ENCODE measurements at regions not wholly inside any gene's neighbourhood (a gene's known extent, or its start where the extent isn't known, plus 50 kb on each side); places are given as distances from the start of the nearest gene placed in this dataset.
"Not testable (repeated sequence)": the region's sequence is repeated elsewhere in the genome, so short reads cannot be mapped to it uniquely, and the experiment has no call there.

- DNase-seq = no peak
- no peak for TF ChIP-seq EZH2phosphoT487 (IDR thresholded peaks at IDR 0.05; ENCODE audit: low read length)
- TF ChIP-seq EZH2 (optimal IDR thresholded peaks at IDR 0.05; ENCODE audit: low read depth, low read length) = no peak
- no peak for TF ChIP-seq CTCF (IDR thresholded peaks at IDR 0.05; ENCODE audit: low read length)
- no peak overlapping the region for H3K27ac ChIP-seq (ENCODE audit: low read length)
These were observed 262.1 kb upstream of the TBL1XR1 start for GRCh38 chr3:177459401-177459800.

GRCh38 chr3:177460047-177460446 lies 262.8 kb upstream of the TBL1XR1 start:
- H3K9me2 ChIP-seq (replicated peaks; ENCODE audit: insufficient read depth, low read length) = no peaks in the 10 kb centered on the region
- H3K4me1 ChIP-seq (ENCODE audit: low read length) = peaks cover 4% of the 10 kb centered on the region; the same call in 1 of the 2 replicates
- H3K4me3 ChIP-seq (ENCODE audit: low read length) = no peak overlapping the region
- H3K9me3 ChIP-seq (replicated peaks; ENCODE audit: insufficient read depth, low read length) = no peaks in the 10 kb centered on the region
- DNase-seq = no peak
- H3K27ac ChIP-seq (ENCODE audit: low read length) = no peak overlapping the region
- H3K27me3 ChIP-seq (replicated peaks; ENCODE audit: insufficient read depth, low read length) = no peaks in the 10 kb centered on the region
- no peak overlapping the region for H2AFZ ChIP-seq (ENCODE audit: low read length)
- no peaks in the 10 kb centered on the region for H3K36me3 ChIP-seq (replicated peaks; ENCODE audit: insufficient read depth, low read length)
- no peaks in the 10 kb centered on the region for H3K79me2 ChIP-seq (ENCODE audit: low read length)
- H3F3A ChIP-seq (ENCODE audit: insufficient read depth, low read length) = no peaks in the 10 kb centered on the region
- TF ChIP-seq CTCF (IDR thresholded peaks at IDR 0.05; ENCODE audit: low read length) (no peak), EZH2 (optimal IDR thresholded peaks at IDR 0.05; ENCODE audit: low read depth, low read length) (no peak)
- no peak overlapping the region for H3K4me2 ChIP-seq (ENCODE audit: low read depth, low read length)
- H4K20me1 ChIP-seq (ENCODE audit: insufficient read depth, low read length) = no peaks in the 10 kb centered on the region
- no peak overlapping the region for H3K9ac ChIP-seq (ENCODE audit: low read length)

More at GRCh38 chr3:177459401-177459800, 262.1 kb upstream of the TBL1XR1 start:
- H3K27me3 ChIP-seq (replicated peaks; ENCODE audit: insufficient read depth, low read length) = no peaks in the 10 kb centered on the region
- H3K4me3 ChIP-seq (ENCODE audit: low read length) = no peak overlapping the region
- H3K9ac ChIP-seq (ENCODE audit: low read length) = no peak overlapping the region
- H3K9me2 ChIP-seq (replicated peaks; ENCODE audit: insufficient read depth, low read length) = no peaks in the 10 kb centered on the region
- no peaks in the 10 kb centered on the region for H3K36me3 ChIP-seq (replicated peaks; ENCODE audit: insufficient read depth, low read length)
- no peak overlapping the region for H3K4me2 ChIP-seq (ENCODE audit: low read depth, low read length)
- no peaks in the 10 kb centered on the region for H4K20me1 ChIP-seq (ENCODE audit: insufficient read depth, low read length)
- no peaks in the 10 kb centered on the region for H3K79me2 ChIP-seq (ENCODE audit: low read length)
- H3F3A ChIP-seq (ENCODE audit: insufficient read depth, low read length) = no peaks in the 10 kb centered on the region
- H2AFZ ChIP-seq (ENCODE audit: low read length) = no peak overlapping the region
- H3K9me3 ChIP-seq (replicated peaks; ENCODE audit: insufficient read depth, low read length) = no peaks in the 10 kb centered on the region
- H3K4me1 ChIP-seq (ENCODE audit: low read length) = peaks cover 4% of the 10 kb centered on the region; the same call in 1 of the 2 replicates

- Histone ChIP-seq H3K27ac (ENCODE audit: low read length) (no peak overlapping the region), H4K20me1 (ENCODE audit: insufficient read depth, low read length) (no peaks in the 10 kb centered on the region)
These were observed 264.5 kb upstream of the TBL1XR1 start for GRCh38 chr3:177461765-177462164.

GRCh38 chr3:177463341-177463740 lies 266.1 kb upstream of the TBL1XR1 start:
- not testable (repeated sequence) for H2AFZ ChIP-seq (ENCODE audit: low read length); H3K27me3 ChIP-seq (replicated peaks; ENCODE audit: insufficient read depth, low read length)

More at GRCh38 chr3:177461765-177462164, 264.5 kb upstream of the TBL1XR1 start:
- TF ChIP-seq EZH2 (optimal IDR thresholded peaks at IDR 0.05; ENCODE audit: low read depth, low read length) (no peak), EZH2phosphoT487 (IDR thresholded peaks at IDR 0.05; ENCODE audit: low read length) (no peak), CTCF (IDR thresholded peaks at IDR 0.05; ENCODE audit: low read length) (no peak)
- Histone ChIP-seq H3K79me2 (ENCODE audit: low read length) (no peaks in the 10 kb centered on the region), H3K9me3 (replicated peaks; ENCODE audit: insufficient read depth, low read length) (no peaks in the 10 kb centered on the region), H3K27me3 (replicated peaks; ENCODE audit: insufficient read depth, low read length) (no peaks in the 10 kb centered on the region), H3K4me1 (ENCODE audit: low read length) (peaks cover 4% of the 10 kb centered on the region; the same call in 1 of the 2 replicates), H3K4me2 (ENCODE audit: low read depth, low read length) (no peak overlapping the region), H3F3A (ENCODE audit: insufficient read depth, low read length) (no peaks in the 10 kb centered on the region), H2AFZ (ENCODE audit: low read length) (no peak overlapping the region), H3K36me3 (replicated peaks; ENCODE audit: insufficient read depth, low read length) (no peaks in the 10 kb centered on the region), H3K9me2 (replicated peaks; ENCODE audit: insufficient read depth, low read length) (no peaks in the 10 kb centered on the region), H3K4me3 (ENCODE audit: low read length) (no peak overlapping the region), H3K9ac (ENCODE audit: low read length) (no peak overlapping the region)
- DNase-seq = no peak

More at GRCh38 chr3:177463341-177463740, 266.1 kb upstream of the TBL1XR1 start:
- not testable (repeated sequence) for H3K36me3 ChIP-seq (replicated peaks; ENCODE audit: insufficient read depth, low read length); H3K4me1 ChIP-seq (ENCODE audit: low read length); H3K27ac ChIP-seq (ENCODE audit: low read length); H3K4me2 ChIP-seq (ENCODE audit: low read depth, low read length); H3K4me3 ChIP-seq (ENCODE audit: low read length); H3K9ac ChIP-seq (ENCODE audit: low read length); DNase-seq; H3K79me2 ChIP-seq (ENCODE audit: low read length); H4K20me1 ChIP-seq (ENCODE audit: insufficient read depth, low read length); H3K9me2 ChIP-seq (replicated peaks; ENCODE audit: insufficient read depth, low read length); H3F3A ChIP-seq (ENCODE audit: insufficient read depth, low read length); H3K9me3 ChIP-seq (replicated peaks; ENCODE audit: insufficient read depth, low read length)

Data from MM.1S (cell line).